Posterior vena cava (tissue), 2 donors: ENCODE measurements at regions not wholly inside any gene's neighbourhood (a gene's known extent, or its start where the extent isn't known, plus 50 kb on each side); places are given as distances from the start of the nearest gene placed in this dataset.

Source experiments
- DNase-seq: peaks from one replicate; pipeline ENCODE4 v3.0.0-alpha.2; 2020; ENCODE audit warnings: low spot score
- intact Hi-C, 2 donors: fragments of 100-400 bp; cut with DNase I; formaldehyde crosslinking; loops; one replicate each; pipeline versions ENCODE4 v1.14.1 to v1.14.2; 2022 to 2023
- donor health status: DM: yes; HTN: yes; CAD: no.
- donor health status: DM: yes; HTN: yes; CAD: no.

GRCh38 chr13:107475753-107476453 lies 739.4 kb downstream of the LIG4 start:
- intact Hi-C loops: no loop called here
- DNase-seq: no peak

DNA sequence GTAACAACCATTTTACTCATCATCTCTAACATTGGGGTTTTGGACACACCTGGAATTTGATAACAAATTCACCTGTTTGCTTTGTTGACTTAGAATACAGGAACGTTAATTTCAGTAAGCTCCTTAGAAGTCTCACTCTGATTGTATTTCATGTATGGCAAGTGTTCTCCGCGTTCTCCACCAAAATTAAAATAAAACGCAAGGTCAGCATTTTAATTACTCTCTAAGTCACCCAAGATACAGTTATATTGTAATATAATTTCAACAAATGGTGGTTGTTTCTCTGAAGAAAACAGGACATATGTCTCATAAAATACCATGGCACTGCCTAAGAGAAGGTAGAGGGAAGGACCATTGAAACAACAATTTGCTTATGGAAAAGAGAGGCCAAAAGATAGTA lies 742.1 kb downstream of the LIG4 start:
- intact Hi-C loops: no loop called here
- no peak for DNase-seq

- intact Hi-C loops: no loop called here
- no peak for DNase-seq
These were observed 748.8 kb downstream of the LIG4 start for GRCh38 chr13:107466326-107467099.

GRCh38 chr13:107462501-107462900 lies 752.8 kb downstream of the LIG4 start:
- intact Hi-C loops: no loop called here
- no peak for DNase-seq

DNA sequence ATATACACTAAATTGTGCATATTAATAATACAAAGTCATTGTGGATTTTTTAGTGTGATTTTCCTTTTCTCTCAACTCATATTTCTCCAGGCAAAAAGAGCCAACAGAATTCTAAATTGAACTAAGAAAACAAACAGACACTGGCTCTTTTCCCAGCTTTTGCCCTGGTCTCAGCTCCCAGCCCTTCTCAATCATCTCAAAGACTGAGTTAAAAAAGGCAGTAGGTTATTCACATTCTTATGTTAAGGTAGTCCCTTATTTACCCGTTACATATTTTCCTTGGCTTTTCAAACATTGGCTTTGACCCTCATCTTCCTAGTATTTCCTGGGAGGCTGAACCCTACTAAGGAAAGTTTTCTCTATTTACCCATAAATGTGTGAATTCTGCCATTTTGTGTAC lies 753.6 kb downstream of the LIG4 start:
- intact Hi-C loops: no loop called here
- DNase-seq: no peak

DNA sequence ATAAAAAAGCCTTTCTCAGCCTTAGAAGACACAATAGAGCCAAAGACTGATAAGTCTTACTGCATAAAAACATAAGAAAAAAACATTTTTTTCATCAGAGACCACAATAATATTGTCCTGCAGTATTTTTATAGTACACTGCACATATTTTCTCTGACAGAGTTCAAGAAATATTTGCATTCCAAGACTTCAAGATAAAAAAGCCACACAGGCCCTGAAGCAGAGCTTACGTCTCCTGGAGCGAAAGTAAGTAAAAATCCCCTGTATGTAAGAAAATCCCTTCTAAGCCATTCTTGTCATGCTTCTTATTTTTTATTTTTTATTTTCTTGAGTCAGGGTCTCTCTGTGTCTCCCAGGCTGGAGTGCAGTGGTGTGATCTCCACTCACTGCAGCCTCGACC lies 755.9 kb downstream of the LIG4 start:
- intact Hi-C loops: no loop called here
- DNase-seq: no peak

- intact Hi-C loops: no loop called here
- no peak for DNase-seq
These were observed 757.1 kb downstream of the LIG4 start for GRCh38 chr13:107458269-107458668.

DNA sequence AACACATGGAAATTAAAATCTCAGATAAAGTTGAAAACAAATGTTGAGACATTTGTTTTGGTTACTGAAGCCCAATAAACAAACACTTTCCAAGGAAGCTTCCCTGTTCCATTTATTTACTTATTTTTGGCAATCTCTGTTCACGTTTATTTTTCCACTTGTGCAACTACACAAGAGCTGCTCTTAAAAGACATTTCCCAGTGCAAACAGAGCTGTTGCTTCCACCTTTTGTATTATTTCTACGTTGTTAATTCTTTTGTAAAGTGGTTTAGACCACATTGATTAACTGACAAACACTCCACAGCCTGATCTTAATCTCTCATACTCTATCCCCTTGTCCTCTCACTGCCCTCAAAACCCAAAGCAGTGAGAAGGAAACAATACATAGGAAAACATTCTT lies 757.6 kb downstream of the LIG4 start:
- intact Hi-C loops: no loop called here
- no peak for DNase-seq

- intact Hi-C loops: no loop called here
- no peak for DNase-seq
These were observed 758.9 kb downstream of the LIG4 start for GRCh38 chr13:107456431-107456830.

DNA sequence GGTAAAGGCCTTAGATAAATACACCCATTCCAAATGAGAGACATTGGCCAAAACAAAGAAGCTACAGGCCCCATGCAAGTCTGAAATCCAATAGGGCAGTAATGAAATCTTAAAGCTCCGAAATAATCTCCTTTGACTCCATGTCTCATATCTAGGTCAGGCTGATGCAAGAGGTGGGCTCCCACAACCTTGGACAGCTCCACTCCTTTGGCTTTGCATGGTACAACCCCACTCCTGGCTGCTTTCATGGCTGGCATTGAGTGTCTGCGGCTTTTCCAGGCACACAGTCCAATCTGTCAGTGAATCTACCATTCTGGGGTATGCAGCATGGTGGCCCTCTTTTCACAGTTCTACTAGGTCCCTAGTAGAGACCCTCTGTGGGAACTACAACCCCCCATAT lies 762.5 kb downstream of the LIG4 start:
- intact Hi-C loops: no loop called here
- DNase-seq: no peak

DNA sequence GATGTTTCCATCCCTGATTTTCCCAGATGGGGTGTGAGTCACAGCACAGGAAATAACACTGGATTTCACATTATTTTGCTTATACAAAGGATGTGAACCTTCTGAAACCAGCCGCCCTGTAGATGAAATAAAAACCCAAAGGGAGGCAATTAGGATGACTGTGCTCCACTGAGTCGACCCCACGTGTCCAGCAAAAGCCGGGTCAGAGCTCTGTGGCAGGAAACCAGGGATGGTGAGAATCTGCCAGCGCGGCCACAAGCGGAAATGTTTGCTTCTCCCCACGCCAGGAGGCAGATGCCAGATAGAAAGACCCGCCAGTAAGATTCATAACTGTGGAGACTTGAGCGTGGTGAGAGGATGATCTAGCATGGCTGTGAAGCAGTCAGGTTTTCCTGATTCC lies 764.4 kb downstream of the LIG4 start:
- DNase-seq: peak; percentile 84
- intact Hi-C loops: no loop called here

DNA sequence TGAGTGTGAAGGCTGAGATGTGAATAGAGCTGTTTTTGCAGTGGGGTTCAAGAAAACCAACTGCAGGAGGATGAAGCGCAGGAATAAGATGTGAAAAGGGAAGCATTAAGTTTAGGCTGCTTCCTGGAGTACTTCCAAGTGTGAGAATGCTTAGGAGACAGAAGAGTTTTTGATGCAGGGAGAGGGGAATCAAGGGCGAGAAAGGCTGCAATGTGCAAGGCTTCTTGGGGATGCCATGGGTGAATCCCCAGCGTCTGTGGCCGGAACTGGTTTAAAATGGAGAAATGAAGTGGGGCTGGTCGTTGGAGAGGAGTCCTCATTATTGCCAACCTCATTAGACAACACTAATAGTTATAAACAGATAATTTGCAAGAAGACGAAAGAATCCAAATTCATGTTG lies 764.9 kb downstream of the LIG4 start:
- intact Hi-C loops: no loop called here
- DNase-seq: no peak

DNA sequence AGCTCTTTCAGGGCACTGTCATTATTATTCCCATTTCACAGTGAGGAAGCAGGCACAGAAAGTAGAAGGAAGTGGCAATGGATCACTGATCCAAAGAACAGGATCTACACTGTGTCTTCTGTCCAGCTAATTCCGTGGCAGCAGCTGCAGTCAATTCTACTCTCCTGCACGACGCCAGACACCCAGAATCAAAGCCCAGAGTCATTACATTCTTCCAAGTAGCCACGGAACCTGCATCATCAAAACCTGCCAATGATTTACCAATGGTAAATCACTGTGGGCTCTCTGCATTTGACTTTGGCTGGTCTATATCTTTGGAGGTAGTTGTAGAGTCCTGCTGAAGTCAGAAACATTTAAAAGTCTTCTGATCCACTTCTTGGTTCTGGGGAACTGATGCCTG lies 767.7 kb downstream of the LIG4 start:
- intact Hi-C loops: no loop called here

GRCh38 chr13:107441279-107441678 lies 774.1 kb downstream of the LIG4 start:
- intact Hi-C loops: no loop called here
- DNase-seq: no peak

More for the DNA sequence above, 767.7 kb downstream of the LIG4 start:
- DNase-seq: no peak

- intact Hi-C loops: no loop called here
- no peak for DNase-seq
These were observed 777.1 kb downstream of the LIG4 start for GRCh38 chr13:107438251-107438650.

- intact Hi-C loops: no loop called here
- no peak for DNase-seq
These were observed 781.0 kb downstream of the LIG4 start for GRCh38 chr13:107434347-107434746.

GRCh38 chr13:107427536-107427935 lies 787.8 kb downstream of the LIG4 start:
- intact Hi-C loops: no loop called here
- DNase-seq: no peak

DNA sequence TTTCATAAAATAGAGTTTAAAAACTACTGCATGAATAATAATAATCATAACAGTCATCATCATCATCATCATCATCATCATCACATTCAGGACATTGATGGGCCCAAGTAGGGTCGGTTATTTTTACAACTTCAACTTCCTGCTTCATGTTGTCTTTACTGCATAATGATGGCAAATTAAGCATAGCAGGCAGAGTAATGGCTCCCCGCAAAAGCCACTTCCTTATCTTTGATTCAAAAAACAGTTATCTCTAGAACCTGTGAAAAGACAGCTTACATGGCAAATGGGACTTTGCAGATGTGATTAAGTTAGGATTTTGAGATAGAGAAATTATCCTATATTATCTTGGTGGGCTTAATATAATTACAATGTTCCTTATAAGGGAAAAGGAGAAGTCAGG lies 792.9 kb downstream of the LIG4 start:
- DNase-seq: no peak
- intact Hi-C loops: no loop called here

- no peak for DNase-seq
- intact Hi-C loops: no loop called here
These were observed 793.4 kb downstream of the LIG4 start for GRCh38 chr13:107421951-107422350.

DNA sequence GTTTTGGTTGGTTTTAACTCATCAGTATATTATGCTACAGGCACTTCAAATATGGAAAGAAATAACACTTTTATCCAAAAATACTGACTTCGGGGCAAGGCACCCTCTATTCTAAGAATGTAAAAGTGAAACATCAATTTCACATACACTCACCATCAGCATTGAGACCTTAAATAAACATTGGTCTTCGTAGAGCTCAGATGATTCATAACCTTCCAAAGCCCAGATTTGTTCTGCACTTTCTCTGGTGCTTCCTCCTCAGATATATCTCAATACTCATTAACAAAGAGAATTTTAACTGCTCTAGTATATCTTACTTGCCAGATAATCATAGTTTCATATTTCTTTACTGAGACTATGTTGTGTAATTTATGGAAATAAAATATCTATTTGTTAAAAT lies 794.3 kb downstream of the LIG4 start:
- intact Hi-C loops: no loop called here
- DNase-seq: no peak

DNA sequence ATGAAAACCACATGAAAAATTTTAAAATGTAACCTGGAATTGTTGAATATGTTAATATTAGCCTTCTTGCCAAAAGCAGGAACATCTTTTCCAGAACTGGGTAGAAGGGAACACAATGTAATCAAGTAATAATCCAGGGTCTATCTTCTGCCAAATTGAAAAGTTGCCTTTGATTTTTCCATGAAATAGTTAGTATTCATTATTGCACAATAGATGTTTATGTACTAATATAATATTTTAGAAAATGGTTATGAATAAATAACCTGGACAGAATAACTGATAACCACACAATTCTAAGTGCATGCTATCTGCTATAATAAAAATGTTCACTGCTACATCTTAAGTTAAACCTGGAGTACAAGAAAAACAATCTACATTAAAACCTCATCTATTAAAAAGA lies 802.3 kb downstream of the LIG4 start:
- intact Hi-C loops: no loop called here
- no peak for DNase-seq
